Gastroesophageal sphincter (tissue), 3 donors: ENCODE measurements at regions not wholly inside any gene's neighbourhood (a gene's known extent, or its start where the extent isn't known, plus 50 kb on each side); places are given as distances from the start of the nearest gene placed in this dataset.

Experiments
- CTCF ChIP-seq, 4 experiments: fragments of 200-600 bp in 2 of 4; fragments of 450-650 bp in 2 of 4; sonication (generic) in 1 of 4; IDR thresholded peaks; one replicate each; pipeline ENCODE4 v1.5.1; 2017 to 2019; ENCODE audit warnings: antibody characterized with exemption in 4 of 4, mild to moderate bottlenecking in 2 of 4, moderate library complexity in 2 of 4
- EP300 ChIP-seq: sonication (generic); formaldehyde crosslinking; IDR thresholded peaks from one replicate; pipeline ENCODE4 v1.6.1; 2017; ENCODE audit warnings: antibody characterized with exemption, mild to moderate bottlenecking
- POLR2A ChIP-seq, 2 donors: fragments of 450-650 bp; IDR thresholded peaks; one replicate each; pipeline ENCODE4 v1.6.1; 2017; ENCODE audit warnings: antibody characterized with exemption in 2 of 2, mild to moderate bottlenecking in 2 of 2, moderate library complexity in 1 of 2

- TF ChIP-seq CTCF (IDR thresholded peaks at IDR 0.05) (no peak), POLR2A (IDR thresholded peaks at IDR 0.05) (no peak), EP300 (no peak)
Measured at GRCh38 chr18:22525883-22526282, 108.2 kb upstream of the CTAGE1 start.
